ENCODE measurements at regions not wholly inside any gene's neighbourhood (a gene's known extent, or its start where the extent isn't known, plus 50 kb on each side); places are given as distances from the start of the nearest gene placed in this dataset.
A peak's percentile ranks its signal among the peaks of the same experiment; 100 is the strongest.
"Not testable (repeated sequence)": the region's sequence is repeated elsewhere in the genome, so short reads cannot be mapped to it uniquely, and the experiment has no call there.

GRCh38 chr13:73657821-73658540 is 476.2 kb downstream of the KLF12 start:
- DNase-seq = no peak

GRCh38 chr13:73656863-73657262 is 477.3 kb downstream of the KLF12 start:
- DNase-seq = no peak

- no peak for DNase-seq
These were observed 480.5 kb downstream of the KLF12 start for GRCh38 chr13:73653688-73654087.

- no peak for DNase-seq
These were observed 486.8 kb downstream of the KLF12 start for GRCh38 chr13:73647417-73647816.

- not testable (repeated sequence) for DNase-seq
These were observed 493.6 kb downstream of the KLF12 start for GRCh38 chr13:73640476-73641179.

- no peak for DNase-seq
These were observed 498.9 kb downstream of the KLF12 start for GRCh38 chr13:73635166-73635787.

- no peak for DNase-seq
These were observed 500.3 kb downstream of the KLF12 start for GRCh38 chr13:73633817-73634460.

GRCh38 chr13:73631411-73631810 is 502.8 kb downstream of the KLF12 start:
- DNase-seq = no peak

- peak; percentile 47 for DNase-seq
These were observed 508.5 kb downstream of the KLF12 start for GRCh38 chr13:73625562-73626339.

- DNase-seq = no peak
These were observed 510.9 kb downstream of the KLF12 start for GRCh38 chr13:73623281-73623680.

GRCh38 chr13:73622381-73622780 is 511.8 kb downstream of the KLF12 start:
- DNase-seq = no peak

- no peak for DNase-seq
These were observed 515.8 kb downstream of the KLF12 start for GRCh38 chr13:73618275-73618865.

GRCh38 chr13:73616861-73617260 is 517.3 kb downstream of the KLF12 start:
- DNase-seq = no peak

GRCh38 chr13:73610799-73611592 is 523.2 kb downstream of the KLF12 start:
- peak; percentile 33 for DNase-seq

GRCh38 chr13:73608711-73609485 is 525.3 kb downstream of the KLF12 start:
- no peak for DNase-seq

- no peak for DNase-seq
These were observed 526.1 kb downstream of the KLF12 start for GRCh38 chr13:73608157-73608516.

GRCh38 chr13:73607489-73608156 is 526.6 kb downstream of the KLF12 start:
- DNase-seq = no peak

GRCh38 chr13:73603646-73604045 is 530.6 kb downstream of the KLF12 start:
- no peak for DNase-seq

- DNase-seq = no peak
These were observed 531.9 kb downstream of the KLF12 start for GRCh38 chr13:73602295-73602694.

GRCh38 chr13:73601708-73602107 is 532.5 kb downstream of the KLF12 start:
- no peak for DNase-seq
